SK-N-SH treated with all-trans-retinoic acid at 6 μM for 48 hours (cell line): ENCODE measurements at regions not wholly inside any gene's neighbourhood (a gene's known extent, or its start where the extent isn't known, plus 50 kb on each side); places are given as distances from the start of the nearest gene placed in this dataset.
"Not testable (repeated sequence)": the region's sequence is repeated elsewhere in the genome, so short reads cannot be mapped to it uniquely, and the experiment has no call there.

Experiments
- CSDC2 ChIP-seq: fragments of 250-450 bp; sonication (Bioruptor Pico); IDR thresholded peaks from 2 replicates; pipeline ENCODE4 v1.5.0; 2020; ENCODE audit warnings: mild to moderate bottlenecking, moderate library complexity
- GLIS3 ChIP-seq: fragments of 250-450 bp; sonication (Bioruptor Pico); IDR thresholded peaks from 2 replicates; pipeline ENCODE4 v1.5.0; 2020; ENCODE audit warnings: mild to moderate bottlenecking, moderate library complexity
- ISL1 ChIP-seq: fragments of 250-450 bp; sonication (Bioruptor Pico); IDR thresholded peaks from 2 replicates; pipeline ENCODE4 v2.1.2; 2022; ENCODE audit warnings: mild to moderate bottlenecking, moderate library complexity
- RARB ChIP-seq: fragments of 250-450 bp; sonication (Bioruptor Pico); IDR thresholded peaks from 2 replicates; pipeline ENCODE4 v1.8.0; 2021; ENCODE audit warnings: mild to moderate bottlenecking, moderate library complexity
- SNAI2 ChIP-seq: fragments of 250-450 bp; sonication (Bioruptor Pico); IDR thresholded peaks from 2 replicates; pipeline ENCODE4 v1.5.0; 2020; ENCODE audit warnings: mild to moderate bottlenecking, moderate library complexity
- TCF4 ChIP-seq: fragments of 250-450 bp; sonication (Bioruptor Pico); IDR thresholded peaks from 2 replicates; pipeline ENCODE4 v1.8.0; 2021; ENCODE audit warnings: mild to moderate bottlenecking, moderate library complexity, borderline replicate concordance
- TOX ChIP-seq: fragments of 250-450 bp; sonication (Bioruptor Pico); IDR thresholded peaks from 2 replicates; pipeline ENCODE4 v1.8.0; 2021; ENCODE audit warnings: mild to moderate bottlenecking, moderate library complexity, borderline replicate concordance
- ZC3H10 ChIP-seq: fragments of 250-450 bp; sonication (Bioruptor Pico); IDR thresholded peaks from 2 replicates; pipeline ENCODE4 v1.5.1; 2021; ENCODE audit warnings: mild to moderate bottlenecking, moderate library complexity
- ZFP30 ChIP-seq: fragments of 450-650 bp; formaldehyde crosslinking; IDR thresholded peaks from 2 replicates; pipeline ENCODE4 v1.5.0; 2022; ENCODE audit warnings: mild to moderate bottlenecking, moderate library complexity
- ZNF565 ChIP-seq: fragments of 450-650 bp; formaldehyde crosslinking; conservative IDR thresholded peaks from 2 replicates; pipeline ENCODE4 v1.5.0; 2020; ENCODE audit warnings: low read depth, mild to moderate bottlenecking, moderate library complexity
- ZNF70 ChIP-seq: fragments of 450-650 bp; formaldehyde crosslinking; IDR thresholded peaks from 2 replicates; pipeline ENCODE4 v1.5.0; 2020; ENCODE audit warnings: mild to moderate bottlenecking, moderate library complexity
- ZNF8 ChIP-seq: fragments of 450-650 bp; formaldehyde crosslinking; IDR thresholded peaks from 2 replicates; pipeline ENCODE4 v1.5.0; 2020; ENCODE audit warnings: mild to moderate bottlenecking, moderate library complexity
- TF ChIP-seq, protein P1 (sequence below): fragments of 250-450 bp; sonication (Bioruptor Pico); IDR thresholded peaks from 2 replicates; pipeline ENCODE4 v1.5.1; 2021; ENCODE audit warnings: mild to moderate bottlenecking, moderate library complexity
- TF ChIP-seq, protein P2 (sequence below): fragments of 250-450 bp; sonication (Bioruptor Pico); IDR thresholded peaks from 2 replicates; pipeline ENCODE4 v1.5.1; 2020; ENCODE audit warnings: low read depth, mild to moderate bottlenecking, moderate library complexity

DNA sequence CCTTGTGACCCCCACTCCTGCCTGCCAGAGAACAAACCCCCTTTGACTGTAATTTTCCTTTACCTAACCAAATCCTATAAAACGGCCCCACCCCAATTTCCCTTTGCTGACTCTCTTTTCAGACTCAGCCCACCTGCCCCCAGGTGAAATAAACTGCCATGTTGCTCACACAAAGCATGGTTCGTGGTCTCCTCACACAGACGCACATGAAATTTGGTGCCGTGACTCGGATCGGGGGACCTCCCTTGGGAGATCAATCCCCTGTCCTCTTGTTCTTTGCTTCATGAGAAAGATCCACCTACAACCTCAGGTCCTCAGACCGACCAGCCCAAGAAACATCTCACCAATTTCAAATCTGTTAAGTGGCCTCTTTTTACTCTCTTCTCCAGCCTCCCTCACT lies 179.0 kb downstream of the RASEF start:
- TF ChIP-seq, protein P1, sequence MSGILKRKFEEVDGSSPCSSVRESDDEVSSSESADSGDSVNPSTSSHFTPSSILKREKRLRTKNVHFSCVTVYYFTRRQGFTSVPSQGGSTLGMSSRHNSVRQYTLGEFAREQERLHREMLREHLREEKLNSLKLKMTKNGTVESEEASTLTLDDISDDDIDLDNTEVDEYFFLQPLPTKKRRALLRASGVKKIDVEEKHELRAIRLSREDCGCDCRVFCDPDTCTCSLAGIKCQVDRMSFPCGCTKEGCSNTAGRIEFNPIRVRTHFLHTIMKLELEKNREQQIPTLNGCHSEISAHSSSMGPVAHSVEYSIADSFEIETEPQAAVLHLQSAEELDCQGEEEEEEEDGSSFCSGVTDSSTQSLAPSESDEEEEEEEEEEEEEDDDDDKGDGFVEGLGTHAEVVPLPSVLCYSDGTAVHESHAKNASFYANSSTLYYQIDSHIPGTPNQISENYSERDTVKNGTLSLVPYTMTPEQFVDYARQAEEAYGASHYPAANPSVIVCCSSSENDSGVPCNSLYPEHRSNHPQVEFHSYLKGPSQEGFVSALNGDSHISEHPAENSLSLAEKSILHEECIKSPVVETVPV (CRISPR knock-in tag) = not testable (repeated sequence)
- not testable (repeated sequence) for TF ChIP-seq RARB (CRISPR knock-in tag); ZFP30 (CRISPR knock-in tag); ZNF565 (CRISPR knock-in tag); GLIS3; ZNF8 (CRISPR knock-in tag); ZC3H10 (CRISPR knock-in tag); ZNF70 (CRISPR knock-in tag); TOX (CRISPR knock-in tag); CSDC2 (CRISPR knock-in tag); ISL1 (CRISPR knock-in tag); SNAI2 (CRISPR knock-in tag); TCF4 (CRISPR knock-in tag)
- TF ChIP-seq, protein P2, sequence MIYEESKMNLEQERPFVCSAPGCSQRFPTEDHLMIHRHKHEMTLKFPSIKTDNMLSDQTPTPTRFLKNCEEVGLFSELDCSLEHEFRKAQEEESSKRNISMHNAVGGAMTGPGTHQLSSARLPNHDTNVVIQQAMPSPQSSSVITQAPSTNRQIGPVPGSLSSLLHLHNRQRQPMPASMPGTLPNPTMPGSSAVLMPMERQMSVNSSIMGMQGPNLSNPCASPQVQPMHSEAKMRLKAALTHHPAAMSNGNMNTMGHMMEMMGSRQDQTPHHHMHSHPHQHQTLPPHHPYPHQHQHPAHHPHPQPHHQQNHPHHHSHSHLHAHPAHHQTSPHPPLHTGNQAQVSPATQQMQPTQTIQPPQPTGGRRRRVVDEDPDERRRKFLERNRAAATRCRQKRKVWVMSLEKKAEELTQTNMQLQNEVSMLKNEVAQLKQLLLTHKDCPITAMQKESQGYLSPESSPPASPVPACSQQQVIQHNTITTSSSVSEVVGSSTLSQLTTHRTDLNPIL (CRISPR knock-in tag) = not testable (repeated sequence)
